ENCODE measurements at regions not wholly inside any gene's neighbourhood (a gene's known extent, or its start where the extent isn't known, plus 50 kb on each side); places are given as distances from the start of the nearest gene placed in this dataset.

DNA sequence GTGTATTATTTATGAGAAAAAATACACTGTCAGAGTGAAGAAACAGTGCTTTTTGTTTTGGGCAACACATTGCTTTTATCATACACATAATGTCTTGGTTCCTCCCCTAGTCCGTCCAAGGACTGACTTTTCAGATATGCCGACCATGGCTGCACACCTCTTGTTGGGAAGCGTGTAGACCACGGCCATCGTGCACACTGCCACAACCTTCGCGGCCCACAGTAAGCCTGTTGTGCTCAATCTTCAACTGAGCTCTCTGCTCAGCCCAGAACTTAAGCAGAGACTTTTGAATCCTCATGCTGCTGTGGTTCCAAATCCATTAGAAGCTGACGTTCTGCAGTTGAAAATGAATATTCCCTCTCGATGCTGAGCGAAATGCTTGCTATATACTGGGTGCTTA is 157.6 kb upstream of the IRX2 start:
- Mint-ChIP-seq H3K4me1 (ENCODE audit: low read depth) (no peaks in the 10 kb centered on the region), H3K27ac (no peak overlapping the region), H3K27me3 (no peaks in the 10 kb centered on the region), H3K36me3 (ENCODE audit: low read depth) (no peaks in the 10 kb centered on the region), H3K9me3 (peaks cover 33% of the 10 kb centered on the region), H3K4me3 (no peak overlapping the region)
- intact Hi-C loops (cut with micrococcal nuclease): no loop called here

DNA sequence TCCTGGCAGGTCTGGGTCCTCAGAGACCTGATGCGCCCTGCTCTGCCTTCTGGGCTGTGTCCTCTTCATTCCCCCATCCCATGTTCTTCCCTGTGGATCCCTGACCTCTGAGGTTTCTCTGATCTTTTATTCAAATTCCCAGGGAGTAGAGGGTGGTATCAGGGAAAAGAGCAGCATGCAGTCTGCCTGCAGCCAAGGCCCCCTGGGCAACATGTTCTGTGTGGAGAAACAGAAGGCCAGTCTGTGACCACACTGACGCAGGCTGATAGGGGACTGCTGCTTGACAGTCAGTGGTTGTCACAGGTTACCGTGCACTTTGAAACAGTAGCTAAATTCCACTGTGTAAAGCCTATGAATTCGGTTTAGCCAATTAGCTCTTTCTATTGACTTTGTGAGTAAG is 156.6 kb upstream of the IRX2 start:
- Mint-ChIP-seq H3K9me3 (peaks cover 31% of the 10 kb centered on the region), H3K36me3 (ENCODE audit: low read depth) (no peaks in the 10 kb centered on the region), H3K27ac (no peak overlapping the region), H3K4me3 (no peak overlapping the region), H3K4me1 (ENCODE audit: low read depth) (no peaks in the 10 kb centered on the region), H3K27me3 (no peaks in the 10 kb centered on the region)
- intact Hi-C loops (cut with micrococcal nuclease): no loop called here

DNA sequence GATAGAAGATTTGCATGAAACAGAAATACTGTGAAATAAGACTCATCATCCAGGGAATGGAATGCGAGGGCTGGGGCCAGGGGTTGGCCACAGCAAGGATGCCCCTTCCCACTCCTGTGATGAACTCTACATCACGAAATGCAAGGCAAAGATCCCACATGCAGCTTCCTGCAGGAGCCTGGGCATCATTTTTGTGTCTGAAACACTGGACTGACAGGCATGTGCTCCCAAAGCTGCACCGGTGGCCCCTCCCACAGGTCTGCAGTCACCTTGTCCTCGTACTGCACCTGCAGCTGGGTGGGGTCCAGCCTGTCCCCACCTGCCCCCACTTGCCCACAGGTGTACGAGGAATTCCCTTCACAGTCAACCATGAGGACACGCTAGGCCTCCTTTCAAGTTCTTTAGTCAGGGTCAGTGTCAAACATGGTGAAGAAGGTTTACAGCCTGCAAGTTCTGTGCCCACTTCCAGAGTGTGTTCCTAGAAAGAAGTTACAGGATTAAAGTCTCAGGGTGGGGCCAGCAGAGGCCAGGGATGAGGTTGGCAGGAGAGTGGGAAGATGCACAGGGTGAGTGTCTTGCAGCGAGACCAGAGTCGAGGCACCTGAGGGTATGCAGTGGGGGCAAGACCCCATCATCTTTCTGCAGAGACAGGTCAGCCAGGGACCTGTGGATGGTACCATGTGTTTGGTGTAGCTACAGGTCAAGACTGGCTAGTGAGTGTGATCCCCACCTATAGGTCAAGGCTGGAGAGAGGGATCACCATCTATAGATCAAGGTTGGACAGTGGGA is 155.0 kb upstream of the IRX2 start:
- Mint-ChIP-seq H3K4me3 (no peak overlapping the region), H3K9me3 (peaks cover 32% of the 10 kb centered on the region), H3K4me1 (ENCODE audit: low read depth) (no peaks in the 10 kb centered on the region), H3K27ac (no peak overlapping the region), H3K36me3 (ENCODE audit: low read depth) (no peaks in the 10 kb centered on the region), H3K27me3 (no peaks in the 10 kb centered on the region)
- intact Hi-C loops (cut with micrococcal nuclease): no loop called here

DNA sequence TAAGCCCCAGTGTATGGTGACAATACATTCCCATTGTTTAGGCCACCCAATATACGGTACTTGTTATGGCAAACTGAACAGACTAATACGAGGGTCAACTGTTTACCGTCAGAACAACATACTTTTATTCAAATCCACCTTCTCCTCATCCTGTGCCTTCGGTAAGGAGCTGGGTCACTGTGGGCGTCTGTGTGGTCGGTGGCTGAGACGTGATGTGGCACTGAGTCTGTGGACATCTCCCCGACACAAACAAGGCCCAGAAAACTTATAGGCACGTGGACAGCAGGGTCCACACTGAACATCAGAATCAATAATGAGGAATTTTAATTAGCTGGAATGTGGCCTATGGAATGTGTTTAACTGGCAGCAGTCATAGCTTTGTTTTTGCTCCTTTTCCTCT is 154.3 kb upstream of the IRX2 start:
- H3K27ac Mint-ChIP-seq: no peak overlapping the region
- intact Hi-C loops (cut with micrococcal nuclease): no loop called here
- no peak overlapping the region for H3K4me3 Mint-ChIP-seq
- H3K9me3 Mint-ChIP-seq: peaks cover 35% of the 10 kb centered on the region
- no peaks in the 10 kb centered on the region for H3K4me1 Mint-ChIP-seq (ENCODE audit: low read depth)
- no peaks in the 10 kb centered on the region for H3K36me3 Mint-ChIP-seq (ENCODE audit: low read depth)
- H3K27me3 Mint-ChIP-seq: no peaks in the 10 kb centered on the region

DNA sequence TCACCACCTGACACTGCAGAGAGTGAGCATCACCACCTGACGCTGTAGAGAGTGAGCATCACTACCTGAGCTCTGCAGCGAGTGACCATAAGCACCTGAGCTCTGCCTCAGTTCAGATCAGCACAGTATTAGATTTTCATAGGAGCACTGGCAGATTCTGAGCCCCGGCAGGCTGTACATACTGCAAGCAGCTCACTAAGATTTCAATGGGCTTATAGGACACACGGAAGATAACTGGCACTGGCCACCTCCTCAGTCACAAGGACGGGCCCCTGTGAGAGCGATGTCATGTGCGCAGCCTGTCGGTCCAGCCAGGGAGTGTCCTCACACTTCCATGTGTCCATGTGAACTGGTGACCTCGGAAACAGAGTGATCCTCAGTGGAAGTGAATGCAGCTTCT is 153.5 kb upstream of the IRX2 start:
- H3K36me3 Mint-ChIP-seq (ENCODE audit: low read depth): no peaks in the 10 kb centered on the region
- intact Hi-C loops (cut with micrococcal nuclease): no loop called here
- no peaks in the 10 kb centered on the region for H3K4me1 Mint-ChIP-seq (ENCODE audit: low read depth)
- H3K27ac Mint-ChIP-seq: no peak overlapping the region
- H3K27me3 Mint-ChIP-seq: no peaks in the 10 kb centered on the region
- H3K9me3 Mint-ChIP-seq: peaks cover 35% of the 10 kb centered on the region
- H3K4me3 Mint-ChIP-seq: no peak overlapping the region

DNA sequence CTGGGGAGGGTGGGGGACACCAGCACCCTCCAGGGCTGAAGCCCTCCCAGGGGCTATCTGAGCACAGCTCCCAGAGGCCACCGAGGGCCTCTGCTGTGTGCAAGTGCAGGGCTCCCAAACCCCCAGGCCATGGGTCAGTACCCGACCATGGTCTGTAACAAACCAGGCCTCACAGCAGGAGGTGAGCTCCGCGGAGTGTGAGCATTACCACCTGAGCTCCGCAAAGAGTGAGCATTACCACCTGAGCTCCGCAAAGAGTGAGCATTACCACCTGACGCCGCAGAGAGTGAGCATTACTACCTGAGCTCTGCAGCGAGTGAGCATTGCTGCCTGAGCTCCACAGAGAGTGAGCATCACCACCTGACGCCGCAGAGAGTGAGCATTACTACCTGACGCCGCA is 152.9 kb upstream of the IRX2 start:
- intact Hi-C loops (cut with micrococcal nuclease): no loop called here
- no peaks in the 10 kb centered on the region for H3K36me3 Mint-ChIP-seq (ENCODE audit: low read depth)
- H3K4me1 Mint-ChIP-seq (ENCODE audit: low read depth): no peaks in the 10 kb centered on the region
- peaks cover 35% of the 10 kb centered on the region for H3K9me3 Mint-ChIP-seq
- no peak overlapping the region for H3K4me3 Mint-ChIP-seq
- no peaks in the 10 kb centered on the region for H3K27me3 Mint-ChIP-seq
- H3K27ac Mint-ChIP-seq: no peak overlapping the region

DNA sequence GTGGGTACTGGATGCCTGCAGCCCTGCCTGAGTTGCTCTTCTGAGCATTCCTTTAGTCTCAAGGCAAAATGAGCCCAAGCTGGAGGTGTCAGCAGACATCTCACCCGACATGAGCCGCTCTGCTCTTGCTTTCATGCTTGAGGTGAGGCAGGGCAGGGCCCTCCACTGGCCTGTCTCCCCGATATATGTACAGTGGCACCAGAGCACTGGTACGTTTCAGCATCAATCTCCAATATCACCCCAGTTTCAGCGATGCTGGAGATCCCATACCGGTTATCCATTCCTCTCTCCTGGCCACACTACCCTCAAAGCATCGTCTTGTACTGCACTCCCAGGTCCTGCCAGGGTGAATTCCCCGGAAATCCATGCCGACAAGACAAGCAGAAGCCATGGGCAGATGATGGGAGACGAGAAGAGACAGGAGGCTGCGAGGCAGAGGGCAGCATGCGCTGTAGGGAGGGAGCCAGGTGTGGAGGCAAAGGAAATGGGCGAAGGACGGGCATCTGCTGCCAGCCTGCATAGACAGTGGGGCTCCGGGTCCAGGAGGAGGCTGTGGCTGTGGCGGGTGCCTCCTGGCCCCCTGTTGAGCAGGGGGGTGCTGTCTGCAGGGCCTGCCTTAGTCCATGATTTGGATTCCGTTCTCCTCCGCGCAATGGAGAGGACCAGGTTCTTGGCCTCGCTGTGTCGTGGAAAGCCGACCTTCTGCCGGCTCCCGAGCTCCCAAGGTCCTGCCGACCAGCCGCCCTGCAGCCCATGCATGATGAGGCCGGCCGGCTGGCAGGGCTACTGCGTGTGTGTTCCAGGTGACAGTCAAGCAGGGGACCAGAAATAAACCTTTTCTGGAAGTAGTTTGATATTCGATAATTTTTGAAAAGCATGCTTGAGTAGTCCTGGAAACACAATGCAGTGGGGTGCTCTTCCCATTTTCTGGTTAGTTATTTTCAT is 152.2 kb upstream of the IRX2 start:
- H3K27ac Mint-ChIP-seq: no peak overlapping the region
- H3K9me3 Mint-ChIP-seq: peaks cover 35% of the 10 kb centered on the region
- no peaks in the 10 kb centered on the region for H3K36me3 Mint-ChIP-seq (ENCODE audit: low read depth)
- no peaks in the 10 kb centered on the region for H3K4me1 Mint-ChIP-seq (ENCODE audit: low read depth)
- H3K27me3 Mint-ChIP-seq: no peaks in the 10 kb centered on the region
- intact Hi-C loops (cut with micrococcal nuclease): no loop called here
- H3K4me3 Mint-ChIP-seq: no peak overlapping the region

DNA sequence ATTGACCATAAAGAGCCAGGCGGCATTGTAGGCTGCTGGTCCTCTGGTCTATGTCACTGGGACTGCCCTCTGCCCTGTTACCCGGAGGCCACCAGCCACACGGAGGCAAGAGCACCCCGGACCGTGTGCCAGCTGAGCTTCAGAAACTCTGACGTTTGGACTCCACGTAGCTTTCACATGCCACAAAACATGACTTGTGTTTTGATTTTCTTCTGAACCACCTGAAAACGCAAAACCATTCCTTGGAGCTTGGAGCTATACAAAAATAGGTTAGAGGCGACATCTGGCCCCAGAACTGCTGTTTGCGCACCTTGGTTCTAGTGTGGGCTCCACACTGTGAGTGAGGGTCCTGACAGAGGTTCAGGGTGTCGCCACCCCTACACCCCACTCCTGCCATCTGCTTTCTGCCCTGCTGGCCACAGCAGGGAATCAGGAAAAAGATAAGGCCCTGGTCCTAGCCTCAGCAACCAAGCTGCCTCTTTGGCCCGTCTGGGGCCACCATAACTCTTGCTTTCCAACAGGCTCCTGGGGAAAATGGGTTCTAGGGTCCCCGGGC is 151.3 kb upstream of the IRX2 start:
- H3K27ac Mint-ChIP-seq: no peak overlapping the region
- no peaks in the 10 kb centered on the region for H3K36me3 Mint-ChIP-seq (ENCODE audit: low read depth)
- intact Hi-C loops (cut with micrococcal nuclease): no loop called here
- H3K4me1 Mint-ChIP-seq (ENCODE audit: low read depth): no peaks in the 10 kb centered on the region
- H3K9me3 Mint-ChIP-seq: peaks cover 36% of the 10 kb centered on the region
- no peaks in the 10 kb centered on the region for H3K27me3 Mint-ChIP-seq
- no peak overlapping the region for H3K4me3 Mint-ChIP-seq

DNA sequence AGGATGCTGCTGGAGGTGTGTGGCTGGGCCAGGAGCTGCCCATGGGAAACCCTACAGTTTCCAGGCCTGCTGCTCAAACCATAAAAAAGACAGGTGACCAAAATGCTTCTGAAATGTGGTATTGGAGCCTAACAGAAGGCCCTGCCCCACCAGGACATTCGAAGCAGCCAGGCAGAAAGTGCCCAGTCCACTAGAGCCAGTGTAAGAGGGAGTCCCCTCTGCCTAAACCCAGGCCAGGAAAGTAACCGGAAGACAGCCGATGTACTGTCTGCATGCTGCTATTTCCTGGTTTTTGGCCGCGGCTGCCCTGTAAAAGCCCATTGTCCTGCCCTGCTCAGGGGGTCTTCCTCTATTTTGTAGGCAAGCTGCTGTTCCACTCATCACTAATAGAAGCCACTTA is 150.7 kb upstream of the IRX2 start:
- intact Hi-C loops (cut with micrococcal nuclease): no loop called here
- Mint-ChIP-seq H3K4me3 (no peak overlapping the region), H3K36me3 (ENCODE audit: low read depth) (no peaks in the 10 kb centered on the region), H3K9me3 (peaks cover 42% of the 10 kb centered on the region), H3K4me1 (ENCODE audit: low read depth) (no peaks in the 10 kb centered on the region), H3K27me3 (no peaks in the 10 kb centered on the region), H3K27ac (no peak overlapping the region)

DNA sequence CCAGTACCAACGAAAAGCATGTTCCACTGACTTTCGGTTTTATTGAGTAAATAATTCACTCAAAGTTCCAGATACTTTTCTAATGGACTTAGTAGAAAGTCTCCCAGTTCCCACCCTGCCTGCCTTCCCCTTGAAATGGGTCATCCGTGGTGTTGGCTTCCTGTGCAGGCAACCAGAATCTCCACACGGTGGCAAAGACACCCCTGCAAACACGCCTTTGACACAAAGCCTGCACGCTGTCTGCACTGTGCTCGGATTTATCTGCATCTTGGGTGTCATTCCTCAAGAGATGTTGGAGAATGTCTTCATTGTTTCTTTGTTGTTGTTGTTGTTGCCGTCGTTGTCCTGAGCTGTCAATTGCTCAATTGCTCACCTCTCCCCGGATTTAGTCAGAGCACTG is 150.0 kb upstream of the IRX2 start:
- Mint-ChIP-seq H3K27ac (no peak overlapping the region), H3K4me3 (no peak overlapping the region), H3K4me1 (ENCODE audit: low read depth) (no peaks in the 10 kb centered on the region), H3K27me3 (no peaks in the 10 kb centered on the region), H3K36me3 (ENCODE audit: low read depth) (no peaks in the 10 kb centered on the region), H3K9me3 (peaks cover 38% of the 10 kb centered on the region)
- intact Hi-C loops (cut with micrococcal nuclease): no loop called here

DNA sequence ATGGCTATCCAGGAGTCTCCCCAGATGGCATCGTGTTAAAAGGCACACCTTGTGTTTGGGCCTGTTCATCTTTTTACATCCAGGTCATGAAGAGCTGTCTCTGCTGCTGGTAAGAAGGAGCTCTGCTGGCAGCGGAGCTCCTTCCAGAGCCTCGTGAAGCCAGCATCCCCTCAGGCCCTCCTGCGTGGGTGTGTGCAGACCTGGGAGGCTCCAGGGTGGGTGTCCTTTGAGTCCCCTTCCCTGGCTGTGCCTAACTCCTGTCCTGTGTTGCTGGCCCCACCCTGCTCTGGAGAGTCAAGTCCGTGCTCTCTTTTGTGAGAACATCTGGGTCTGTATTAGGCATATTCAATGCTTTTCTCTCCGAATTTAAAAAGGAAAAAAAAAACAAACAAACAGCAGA is 149.6 kb upstream of the IRX2 start:
- Mint-ChIP-seq H3K9me3 (peaks cover 35% of the 10 kb centered on the region), H3K36me3 (ENCODE audit: low read depth) (no peaks in the 10 kb centered on the region), H3K27me3 (no peaks in the 10 kb centered on the region), H3K4me1 (ENCODE audit: low read depth) (no peaks in the 10 kb centered on the region), H3K27ac (no peak overlapping the region), H3K4me3 (no peak overlapping the region)
- intact Hi-C loops (cut with micrococcal nuclease): no loop called here

DNA sequence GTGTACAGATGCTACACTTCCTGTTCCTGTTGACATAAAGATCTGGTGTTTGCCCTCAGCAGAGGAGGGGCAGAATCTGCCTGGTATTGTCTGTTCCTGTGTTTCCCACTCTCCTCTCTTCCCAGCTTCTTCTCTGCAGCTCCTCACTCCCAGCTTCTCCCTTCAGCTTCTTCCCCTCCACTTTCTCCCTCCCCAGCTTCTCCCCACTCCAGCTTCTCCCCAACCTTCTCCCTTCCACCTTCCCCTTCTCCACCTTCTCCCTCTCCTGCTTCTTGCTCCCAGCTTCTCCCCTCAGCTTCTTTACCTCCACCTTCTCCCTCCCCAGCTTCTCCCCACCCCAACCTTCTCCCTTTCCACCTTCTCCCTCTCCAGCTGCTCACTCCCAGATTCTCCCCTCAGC is 148.9 kb upstream of the IRX2 start:
- Mint-ChIP-seq H3K36me3 (ENCODE audit: low read depth) (no peaks in the 10 kb centered on the region), H3K4me1 (ENCODE audit: low read depth) (no peaks in the 10 kb centered on the region), H3K27ac (no peak overlapping the region), H3K27me3 (no peaks in the 10 kb centered on the region), H3K9me3 (peaks cover 37% of the 10 kb centered on the region), H3K4me3 (no peak overlapping the region)
- intact Hi-C loops (cut with micrococcal nuclease): no loop called here

DNA sequence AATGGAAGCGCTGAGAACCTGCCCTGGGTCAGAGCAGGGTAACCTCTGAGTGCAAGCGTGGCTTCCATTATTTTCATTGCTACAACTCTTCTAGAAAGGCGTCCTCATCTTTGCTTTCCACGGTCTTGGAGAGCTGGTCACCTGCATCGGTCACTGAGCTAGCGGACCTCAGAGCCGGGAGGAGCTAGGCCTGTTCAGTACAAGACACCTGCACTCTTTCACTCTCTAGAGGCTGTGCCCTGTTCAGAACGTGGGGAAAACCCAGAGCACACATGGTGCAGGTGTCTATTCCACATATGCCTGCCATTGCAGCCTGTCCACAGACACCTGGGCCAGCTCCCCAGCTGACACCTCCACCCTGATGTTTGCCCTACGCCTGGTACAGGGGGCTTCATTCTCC is 147.8 kb upstream of the IRX2 start:
- Mint-ChIP-seq H3K36me3 (ENCODE audit: low read depth) (no peaks in the 10 kb centered on the region), H3K9me3 (peaks cover 43% of the 10 kb centered on the region), H3K27me3 (no peaks in the 10 kb centered on the region), H3K4me3 (no peak overlapping the region), H3K27ac (no peak overlapping the region), H3K4me1 (ENCODE audit: low read depth) (no peaks in the 10 kb centered on the region)
- intact Hi-C loops (cut with micrococcal nuclease): no loop called here

DNA sequence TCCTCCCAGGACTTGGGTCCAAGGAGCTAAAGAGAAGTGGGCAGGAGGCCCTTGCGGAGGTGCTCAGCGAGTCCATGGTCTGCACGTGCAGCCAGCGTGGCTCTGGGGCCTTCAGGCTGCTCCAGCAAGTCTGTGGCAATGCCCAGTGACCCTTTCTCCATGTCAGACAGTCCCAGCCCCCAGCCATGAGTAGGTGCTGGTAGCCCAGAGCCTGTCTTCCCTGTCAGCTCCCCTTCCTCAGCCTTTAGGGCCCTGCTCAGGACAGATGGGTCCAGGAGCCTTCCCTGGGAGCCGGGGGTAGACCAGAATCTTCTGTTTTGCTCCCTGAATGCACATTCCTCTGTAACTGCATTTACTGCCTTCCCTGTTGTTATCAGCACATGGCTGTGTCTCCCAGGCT is 147.2 kb upstream of the IRX2 start:
- Mint-ChIP-seq H3K36me3 (ENCODE audit: low read depth) (no peaks in the 10 kb centered on the region), H3K4me1 (ENCODE audit: low read depth) (no peaks in the 10 kb centered on the region), H3K27ac (no peak overlapping the region), H3K4me3 (no peak overlapping the region), H3K27me3 (no peaks in the 10 kb centered on the region), H3K9me3 (peaks cover 37% of the 10 kb centered on the region)
- intact Hi-C loops (cut with micrococcal nuclease): no loop called here
